Heart left ventricle (tissue), 13 donors: ENCODE measurements at regions not wholly inside any gene's neighbourhood (a gene's known extent, or its start where the extent isn't known, plus 50 kb on each side); places are given as distances from the start of the nearest gene placed in this dataset.

ENCODE experiments used
- CTCF ChIP-seq, 12 donors: fragments of 200-600 bp; sonication (generic) in 4 of 12; IDR thresholded peaks; one replicate each; pipeline versions ENCODE4 v1.5.0 to v1.8.0; 2018 to 2022; ENCODE audit warnings: antibody characterized with exemption in 12 of 12, mild to moderate bottlenecking in 5 of 12
- POLR2A ChIP-seq, 2 donors: fragments of 450-650 bp; IDR thresholded peaks; one replicate each; pipeline ENCODE4 v1.6.1; 2017; ENCODE audit warnings: antibody characterized with exemption in 2 of 2, mild to moderate bottlenecking in 2 of 2, moderate library complexity in 2 of 2
- donor health status: ischemic (EF 13 %, LVEDD 7.1; RV severe dilation, severe dysfunction).
- donor health status: DM: no; HTN: yes; CAD: no.
- donor health status: DM: no; HTN: no; CAD: no.
- donor health status: ischemic (EF 25% LVEDD 6.9; RV normal size, moderate dysfunction).
- donor health status: ischemic (EF 25% LVEDD 5.7; RV mildly dilated, moderate dysfunction).
- donor health status: ischemic (EF 35%, LVEDD 5.7; RV mildly dilated, moderate dysfunction).
- donor health status: nonischemic (EF 11% LVEDD 7.7; RV severe dilation, severe dysfunction).
- donor health status: DM: yes; HTN: yes; CAD: no.
- donor health status: PGD.
- donor health status: ischemic (EF 29% LVEDD 5.4; RV normal size, mild dysfunction).
- donor health status: nonischemic (EF 23%, LVEDD 6.1; RV moderate dilation, normal function).

GRCh38 chr13:44690376-44690775, 114.2 kb upstream of the TSC22D1 start:
- no peak for TF ChIP-seq CTCF (IDR thresholded peaks at IDR 0.05)
- no peak for TF ChIP-seq POLR2A (IDR thresholded peaks at IDR 0.05)
